ENCODE measurements at regions not wholly inside any gene's neighbourhood (a gene's known extent, or its start where the extent isn't known, plus 50 kb on each side); places are given as distances from the start of the nearest gene placed in this dataset.

DNA sequence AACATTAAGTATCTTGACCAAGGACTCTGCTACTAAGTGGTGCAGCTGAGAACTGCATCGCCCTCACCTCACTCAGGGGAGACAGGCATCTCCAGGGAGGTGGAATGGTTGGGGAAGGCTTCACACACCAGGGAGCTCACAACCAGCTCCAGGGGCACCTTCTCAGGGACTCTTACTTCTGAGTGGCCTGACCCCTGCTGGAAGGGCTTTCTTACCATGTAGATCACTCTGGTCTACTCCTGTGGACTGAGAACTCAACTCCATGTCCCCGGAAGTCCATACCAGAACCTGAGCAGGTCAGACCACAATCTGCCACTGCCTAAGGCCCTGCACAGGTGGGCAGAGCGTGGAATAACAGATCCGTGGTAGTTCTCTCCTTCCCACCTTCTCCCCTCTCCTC, 140.5 kb downstream of the TLE3 start:
- H3K4me3 ChIP-seq (ENCODE audit: insufficient read depth, low read depth, low read length, poor library complexity, severe bottlenecking): no peak overlapping the region
- no peaks in the 10 kb centered on the region for H3K36me3 ChIP-seq (ENCODE audit: control insufficient read depth, insufficient read depth, low read length)
- no peak for DNase-seq
- no peaks in the 10 kb centered on the region for H3K27me3 ChIP-seq (replicated peaks; ENCODE audit: control insufficient read depth, insufficient read depth, low read length, poor library complexity, severe bottlenecking)
- no peaks in the 10 kb centered on the region for H3K4me1 ChIP-seq (ENCODE audit: control insufficient read depth, insufficient read depth, low read length, poor library complexity, severe bottlenecking)
- H3K9me3 ChIP-seq (ENCODE audit: control insufficient read depth, low read length): no peaks in the 10 kb centered on the region
- H3K27ac ChIP-seq (ENCODE audit: insufficient read depth, low read length, poor library complexity, severe bottlenecking): no peak overlapping the region

- Histone ChIP-seq H3K27ac (ENCODE audit: insufficient read depth, low read length, poor library complexity, severe bottlenecking) (no peak overlapping the region), H3K4me1 (ENCODE audit: control insufficient read depth, insufficient read depth, low read length, poor library complexity, severe bottlenecking) (no peaks in the 10 kb centered on the region), H3K4me3 (ENCODE audit: insufficient read depth, low read depth, low read length, poor library complexity, severe bottlenecking) (no peak overlapping the region), H3K27me3 (replicated peaks; ENCODE audit: control insufficient read depth, insufficient read depth, low read length, poor library complexity, severe bottlenecking) (no peaks in the 10 kb centered on the region), H3K36me3 (ENCODE audit: control insufficient read depth, insufficient read depth, low read length) (no peaks in the 10 kb centered on the region), H3K9me3 (ENCODE audit: control insufficient read depth, low read length) (no peaks in the 10 kb centered on the region)
- no peak for DNase-seq
Observed at GRCh38 chr15:69958496-69959084, 139.1 kb downstream of the TLE3 start.

DNA sequence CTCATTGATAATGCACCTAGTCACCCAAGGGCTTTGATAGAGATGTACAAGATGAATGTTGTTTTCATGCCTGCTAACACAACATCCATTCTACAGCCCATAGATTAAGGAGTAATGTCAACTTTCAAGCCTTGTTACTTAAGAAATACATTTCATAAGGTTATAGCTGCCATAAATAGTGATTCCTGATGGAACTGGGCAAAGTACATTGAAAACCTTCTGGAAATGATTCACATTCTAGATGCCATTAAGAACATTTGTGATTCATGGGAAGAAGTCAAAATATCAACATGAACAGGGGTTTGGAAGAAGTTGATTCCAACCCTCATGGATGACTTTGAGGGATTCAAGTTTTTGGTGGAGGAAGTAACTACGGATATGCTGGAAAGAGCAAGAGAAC, 135.2 kb downstream of the TLE3 start:
- Histone ChIP-seq H3K4me1 (ENCODE audit: control insufficient read depth, insufficient read depth, low read length, poor library complexity, severe bottlenecking) (no peaks in the 10 kb centered on the region), H3K9me3 (ENCODE audit: control insufficient read depth, low read length) (no peaks in the 10 kb centered on the region), H3K4me3 (ENCODE audit: insufficient read depth, low read depth, low read length, poor library complexity, severe bottlenecking) (no peak overlapping the region), H3K27ac (ENCODE audit: insufficient read depth, low read length, poor library complexity, severe bottlenecking) (no peak overlapping the region), H3K36me3 (ENCODE audit: control insufficient read depth, insufficient read depth, low read length) (no peaks in the 10 kb centered on the region), H3K27me3 (replicated peaks; ENCODE audit: control insufficient read depth, insufficient read depth, low read length, poor library complexity, severe bottlenecking) (no peaks in the 10 kb centered on the region)
- DNase-seq: no peak

GRCh38 chr15:69963385-69963784, 134.3 kb downstream of the TLE3 start:
- Histone ChIP-seq H3K4me1 (ENCODE audit: control insufficient read depth, insufficient read depth, low read length, poor library complexity, severe bottlenecking) (no peaks in the 10 kb centered on the region), H3K9me3 (ENCODE audit: control insufficient read depth, low read length) (no peaks in the 10 kb centered on the region), H3K27ac (ENCODE audit: insufficient read depth, low read length, poor library complexity, severe bottlenecking) (no peak overlapping the region), H3K4me3 (ENCODE audit: insufficient read depth, low read depth, low read length, poor library complexity, severe bottlenecking) (no peak overlapping the region), H3K36me3 (ENCODE audit: control insufficient read depth, insufficient read depth, low read length) (no peaks in the 10 kb centered on the region), H3K27me3 (replicated peaks; ENCODE audit: control insufficient read depth, insufficient read depth, low read length, poor library complexity, severe bottlenecking) (no peaks in the 10 kb centered on the region)
- no peak for DNase-seq

- DNase-seq: no peak
- Histone ChIP-seq H3K9me3 (ENCODE audit: control insufficient read depth, low read length) (no peaks in the 10 kb centered on the region), H3K27me3 (replicated peaks; ENCODE audit: control insufficient read depth, insufficient read depth, low read length, poor library complexity, severe bottlenecking) (peaks cover 4% of the 10 kb centered on the region), H3K4me1 (ENCODE audit: control insufficient read depth, insufficient read depth, low read length, poor library complexity, severe bottlenecking) (no peaks in the 10 kb centered on the region), H3K4me3 (ENCODE audit: insufficient read depth, low read depth, low read length, poor library complexity, severe bottlenecking) (no peak overlapping the region), H3K36me3 (ENCODE audit: control insufficient read depth, insufficient read depth, low read length) (no peaks in the 10 kb centered on the region), H3K27ac (ENCODE audit: insufficient read depth, low read length, poor library complexity, severe bottlenecking) (no peak overlapping the region)
Observed at GRCh38 chr15:69971771-69972170, 125.9 kb downstream of the TLE3 start.

GRCh38 chr15:69972436-69972835, 125.3 kb downstream of the TLE3 start:
- no peaks in the 10 kb centered on the region for H3K4me1 ChIP-seq (ENCODE audit: control insufficient read depth, insufficient read depth, low read length, poor library complexity, severe bottlenecking)
- no peaks in the 10 kb centered on the region for H3K36me3 ChIP-seq (ENCODE audit: control insufficient read depth, insufficient read depth, low read length)
- H3K27ac ChIP-seq (ENCODE audit: insufficient read depth, low read length, poor library complexity, severe bottlenecking): no peak overlapping the region
- no peaks in the 10 kb centered on the region for H3K9me3 ChIP-seq (ENCODE audit: control insufficient read depth, low read length)
- H3K27me3 ChIP-seq (replicated peaks; ENCODE audit: control insufficient read depth, insufficient read depth, low read length, poor library complexity, severe bottlenecking): peaks cover 4% of the 10 kb centered on the region
- no peak overlapping the region for H3K4me3 ChIP-seq (ENCODE audit: insufficient read depth, low read depth, low read length, poor library complexity, severe bottlenecking)
- DNase-seq: no peak

- H3K36me3 ChIP-seq (ENCODE audit: control insufficient read depth, insufficient read depth, low read length): no peaks in the 10 kb centered on the region
- no peak for DNase-seq
- H3K4me1 ChIP-seq (ENCODE audit: control insufficient read depth, insufficient read depth, low read length, poor library complexity, severe bottlenecking): no peaks in the 10 kb centered on the region
- H3K4me3 ChIP-seq (ENCODE audit: insufficient read depth, low read depth, low read length, poor library complexity, severe bottlenecking): no peak overlapping the region
- no peak overlapping the region for H3K27ac ChIP-seq (ENCODE audit: insufficient read depth, low read length, poor library complexity, severe bottlenecking)
- H3K27me3 ChIP-seq (replicated peaks; ENCODE audit: control insufficient read depth, insufficient read depth, low read length, poor library complexity, severe bottlenecking): peaks cover 4% of the 10 kb centered on the region
- no peaks in the 10 kb centered on the region for H3K9me3 ChIP-seq (ENCODE audit: control insufficient read depth, low read length)
Observed at GRCh38 chr15:69973102-69973714, 124.5 kb downstream of the TLE3 start.

GRCh38 chr15:69973880-69974279, 123.8 kb downstream of the TLE3 start:
- no peaks in the 10 kb centered on the region for H3K9me3 ChIP-seq (ENCODE audit: control insufficient read depth, low read length)
- H3K27me3 ChIP-seq (replicated peaks; ENCODE audit: control insufficient read depth, insufficient read depth, low read length, poor library complexity, severe bottlenecking): peaks cover 4% of the 10 kb centered on the region
- H3K4me3 ChIP-seq (ENCODE audit: insufficient read depth, low read depth, low read length, poor library complexity, severe bottlenecking): no peak overlapping the region
- H3K4me1 ChIP-seq (ENCODE audit: control insufficient read depth, insufficient read depth, low read length, poor library complexity, severe bottlenecking): no peaks in the 10 kb centered on the region
- H3K27ac ChIP-seq (ENCODE audit: insufficient read depth, low read length, poor library complexity, severe bottlenecking): no peak overlapping the region
- H3K36me3 ChIP-seq (ENCODE audit: control insufficient read depth, insufficient read depth, low read length): no peaks in the 10 kb centered on the region
- no peak for DNase-seq

GRCh38 chr15:69974321-69974720, 123.4 kb downstream of the TLE3 start:
- H3K27ac ChIP-seq (ENCODE audit: insufficient read depth, low read length, poor library complexity, severe bottlenecking): no peak overlapping the region
- H3K9me3 ChIP-seq (ENCODE audit: control insufficient read depth, low read length): no peaks in the 10 kb centered on the region
- no peak for DNase-seq
- H3K4me3 ChIP-seq (ENCODE audit: insufficient read depth, low read depth, low read length, poor library complexity, severe bottlenecking): no peak overlapping the region
- no peaks in the 10 kb centered on the region for H3K36me3 ChIP-seq (ENCODE audit: control insufficient read depth, insufficient read depth, low read length)
- H3K4me1 ChIP-seq (ENCODE audit: control insufficient read depth, insufficient read depth, low read length, poor library complexity, severe bottlenecking): no peaks in the 10 kb centered on the region
- H3K27me3 ChIP-seq (replicated peaks; ENCODE audit: control insufficient read depth, insufficient read depth, low read length, poor library complexity, severe bottlenecking): peaks cover 4% of the 10 kb centered on the region

GRCh38 chr15:69976366-69976994, 121.2 kb downstream of the TLE3 start:
- peaks cover 4% of the 10 kb centered on the region for H3K27me3 ChIP-seq (replicated peaks; ENCODE audit: control insufficient read depth, insufficient read depth, low read length, poor library complexity, severe bottlenecking)
- no peaks in the 10 kb centered on the region for H3K9me3 ChIP-seq (ENCODE audit: control insufficient read depth, low read length)
- H3K36me3 ChIP-seq (ENCODE audit: control insufficient read depth, insufficient read depth, low read length): no peaks in the 10 kb centered on the region
- no peak overlapping the region for H3K27ac ChIP-seq (ENCODE audit: insufficient read depth, low read length, poor library complexity, severe bottlenecking)
- H3K4me1 ChIP-seq (ENCODE audit: control insufficient read depth, insufficient read depth, low read length, poor library complexity, severe bottlenecking): no peaks in the 10 kb centered on the region
- no peak overlapping the region for H3K4me3 ChIP-seq (ENCODE audit: insufficient read depth, low read depth, low read length, poor library complexity, severe bottlenecking)
- no peak for DNase-seq
